PC-9 (cell line): ENCODE measurements at regions not wholly inside any gene's neighbourhood (a gene's known extent, or its start where the extent isn't known, plus 50 kb on each side); places are given as distances from the start of the nearest gene placed in this dataset.

Experiments used
- EZH2 ChIP-seq: fragments of 200-600 bp; sonication (generic); IDR thresholded peaks from 2 replicates; pipeline ENCODE4 v1.8.0; 2017; ENCODE audit warnings: antibody characterized with exemption, low read depth
- TF ChIP-seq, protein P1 (sequence below): fragments of 200-600 bp; sonication (generic); conservative IDR thresholded peaks from 2 replicates; pipeline ENCODE4 v1.6.1; 2017; ENCODE audit warnings: mixed run types, antibody characterized with exemption, mild to moderate bottlenecking, moderate library complexity

DNA sequence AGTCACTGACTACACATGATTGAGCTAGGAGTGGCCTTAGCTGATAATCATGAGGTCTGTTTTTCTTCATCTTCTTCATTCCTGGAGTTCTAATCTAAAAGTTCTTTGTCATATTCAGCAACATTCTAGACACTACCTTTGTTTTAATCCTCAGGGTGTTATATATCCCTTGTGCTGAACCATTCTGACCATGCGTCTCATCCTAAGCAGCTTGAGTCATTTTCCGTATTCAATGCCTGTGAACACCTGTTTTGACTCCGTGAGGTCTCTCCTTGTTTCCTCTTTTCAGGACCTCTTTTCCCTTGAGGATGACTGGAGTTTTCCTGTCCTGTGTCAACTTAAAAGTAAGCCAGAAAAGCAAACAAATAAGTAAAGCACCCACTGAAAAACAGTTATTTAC is 597.9 kb downstream of the GBA3 start:
- TF ChIP-seq, protein P1, sequence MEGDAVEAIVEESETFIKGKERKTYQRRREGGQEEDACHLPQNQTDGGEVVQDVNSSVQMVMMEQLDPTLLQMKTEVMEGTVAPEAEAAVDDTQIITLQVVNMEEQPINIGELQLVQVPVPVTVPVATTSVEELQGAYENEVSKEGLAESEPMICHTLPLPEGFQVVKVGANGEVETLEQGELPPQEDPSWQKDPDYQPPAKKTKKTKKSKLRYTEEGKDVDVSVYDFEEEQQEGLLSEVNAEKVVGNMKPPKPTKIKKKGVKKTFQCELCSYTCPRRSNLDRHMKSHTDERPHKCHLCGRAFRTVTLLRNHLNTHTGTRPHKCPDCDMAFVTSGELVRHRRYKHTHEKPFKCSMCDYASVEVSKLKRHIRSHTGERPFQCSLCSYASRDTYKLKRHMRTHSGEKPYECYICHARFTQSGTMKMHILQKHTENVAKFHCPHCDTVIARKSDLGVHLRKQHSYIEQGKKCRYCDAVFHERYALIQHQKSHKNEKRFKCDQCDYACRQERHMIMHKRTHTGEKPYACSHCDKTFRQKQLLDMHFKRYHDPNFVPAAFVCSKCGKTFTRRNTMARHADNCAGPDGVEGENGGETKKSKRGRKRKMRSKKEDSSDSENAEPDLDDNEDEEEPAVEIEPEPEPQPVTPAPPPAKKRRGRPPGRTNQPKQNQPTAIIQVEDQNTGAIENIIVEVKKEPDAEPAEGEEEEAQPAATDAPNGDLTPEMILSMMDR = no peak
- no peak for TF ChIP-seq EZH2
